Uterus (tissue), 2 donors: ENCODE measurements at regions not wholly inside any gene's neighbourhood (a gene's known extent, or its start where the extent isn't known, plus 50 kb on each side); places are given as distances from the start of the nearest gene placed in this dataset.

Source experiments
- CTCF ChIP-seq, 4 experiments: fragments of 200-600 bp in 2 of 4; fragments of 450-650 bp in 2 of 4; sonication (generic) in 2 of 4; IDR thresholded peaks; one replicate each; pipeline ENCODE4 v1.5.1; 2016 to 2019; ENCODE audit warnings: antibody characterized with exemption in 4 of 4, mild to moderate bottlenecking in 2 of 4, moderate library complexity in 1 of 4
- POLR2A ChIP-seq, 2 donors: fragments of 450-650 bp; IDR thresholded peaks; one replicate each; pipeline ENCODE4 v1.6.1; 2016; ENCODE audit warnings: antibody characterized with exemption in 2 of 2, mild to moderate bottlenecking in 1 of 2, moderate library complexity in 1 of 2

- no peak for TF ChIP-seq POLR2A (IDR thresholded peaks at IDR 0.05)
- no peak for TF ChIP-seq CTCF (IDR thresholded peaks at IDR 0.05)
These were observed 195.6 kb downstream of the TMX3 start for GRCh38 chr18:68519336-68519735.
